HK-2 (cell line): ENCODE measurements at regions not wholly inside any gene's neighbourhood (a gene's known extent, or its start where the extent isn't known, plus 50 kb on each side); places are given as distances from the start of the nearest gene placed in this dataset.
A peak's percentile ranks its signal among the peaks of the same experiment; 100 is the strongest.
"Not testable (repeated sequence)": the region's sequence is repeated elsewhere in the genome, so short reads cannot be mapped to it uniquely, and the experiment has no call there.

ENCODE experiments used
- DNase-seq: peaks from one replicate; pipeline ENCODE4 v3.0.0-alpha.2; 2018; ENCODE audit not compliant: unreplicated experiment

DNA sequence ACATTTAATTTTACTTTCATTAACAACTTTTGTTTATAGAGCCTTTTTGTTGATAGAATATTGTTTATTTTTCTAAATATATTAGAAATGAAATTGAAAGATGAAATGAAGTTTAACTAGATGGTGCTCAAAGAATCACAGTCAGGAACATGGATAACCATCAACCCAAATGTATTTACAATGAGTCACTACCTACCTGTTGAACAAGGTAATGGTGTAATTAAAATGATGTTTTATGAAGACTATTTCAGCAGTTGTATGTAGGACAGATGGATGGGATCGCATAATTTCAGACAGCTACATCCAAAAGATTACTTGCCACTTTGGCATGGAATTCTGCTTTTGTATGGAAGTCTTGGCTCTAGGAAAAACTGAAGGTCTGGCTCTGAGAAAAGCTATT lies 403.6 kb upstream of the SLC10A2 start:
- no peak for DNase-seq

DNA sequence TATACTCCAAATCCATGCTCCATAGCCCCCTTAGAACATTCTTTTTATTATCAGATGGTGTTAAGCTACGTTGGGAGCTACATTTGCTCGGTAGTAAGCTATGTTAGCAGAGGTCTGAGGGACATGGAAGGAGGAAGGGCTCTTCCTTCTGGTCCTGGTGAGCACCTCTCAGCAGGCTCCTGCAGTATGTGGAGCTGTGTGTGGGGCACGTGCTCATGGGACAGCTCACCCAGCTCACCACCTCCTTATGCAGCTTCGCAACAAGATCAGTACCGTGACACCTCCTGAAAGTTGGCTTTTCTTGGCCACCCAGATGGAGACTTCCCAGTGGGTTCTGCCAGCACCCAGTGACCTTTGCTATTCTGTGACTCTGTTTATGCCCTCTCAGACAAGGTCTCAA lies 400.5 kb upstream of the SLC10A2 start:
- DNase-seq = no peak

DNA sequence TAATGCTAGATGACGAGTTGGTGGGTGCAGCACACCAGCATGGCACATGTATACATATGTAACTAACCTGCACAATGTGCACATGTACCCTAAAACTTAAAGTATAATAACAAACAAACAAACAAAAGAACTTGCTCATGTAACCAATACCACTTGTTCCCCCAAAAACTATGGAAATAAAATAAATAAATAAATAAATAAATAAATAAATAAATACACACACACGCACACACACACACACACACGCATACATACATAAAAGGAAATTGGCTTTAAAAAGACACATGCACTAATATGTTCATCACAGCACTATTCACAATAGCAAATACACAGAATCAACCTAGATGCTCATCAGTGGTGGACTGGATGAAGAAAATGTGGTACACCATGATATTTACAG lies 394.0 kb upstream of the SLC10A2 start:
- not testable (repeated sequence) for DNase-seq

DNA sequence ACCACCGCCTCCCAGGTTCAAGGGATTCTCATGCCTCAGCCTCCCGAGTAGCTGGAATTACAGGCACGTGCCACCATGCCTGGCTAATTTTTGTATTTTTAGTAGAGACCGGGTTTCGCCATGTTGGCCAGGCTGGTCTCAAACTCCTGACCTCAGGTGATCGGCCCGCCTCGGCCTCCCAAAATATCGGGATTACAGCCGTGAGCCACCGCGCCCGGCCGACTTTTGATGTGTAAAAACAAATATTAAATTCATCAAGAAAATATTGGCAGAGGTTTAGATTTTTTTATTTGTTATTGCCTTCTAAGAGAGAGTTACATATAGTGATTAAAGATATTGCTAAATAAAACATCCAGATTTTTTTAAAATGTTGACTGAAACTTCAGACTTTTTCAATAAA lies 390.8 kb upstream of the SLC10A2 start:
- DNase-seq = not testable (repeated sequence)

DNA sequence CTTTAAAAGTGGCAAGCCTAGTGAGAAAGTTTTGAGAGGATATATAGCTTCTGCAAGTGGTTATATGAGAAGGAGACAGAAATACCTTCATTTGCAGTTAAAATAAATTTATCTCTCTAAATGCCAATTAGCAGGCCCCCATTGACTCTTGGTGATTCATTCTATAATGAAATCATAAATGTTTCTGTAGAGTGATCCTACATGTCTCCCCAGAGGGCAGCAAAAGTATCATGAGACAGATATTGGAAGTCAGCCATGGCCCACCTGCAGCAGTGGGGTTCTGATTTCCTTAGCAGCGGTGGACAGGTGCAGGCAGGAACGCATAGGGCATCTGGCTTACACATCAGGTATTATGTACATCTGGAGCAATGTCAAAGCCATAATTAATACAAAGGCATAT lies 385.4 kb upstream of the SLC10A2 start:
- DNase-seq = no peak

DNA sequence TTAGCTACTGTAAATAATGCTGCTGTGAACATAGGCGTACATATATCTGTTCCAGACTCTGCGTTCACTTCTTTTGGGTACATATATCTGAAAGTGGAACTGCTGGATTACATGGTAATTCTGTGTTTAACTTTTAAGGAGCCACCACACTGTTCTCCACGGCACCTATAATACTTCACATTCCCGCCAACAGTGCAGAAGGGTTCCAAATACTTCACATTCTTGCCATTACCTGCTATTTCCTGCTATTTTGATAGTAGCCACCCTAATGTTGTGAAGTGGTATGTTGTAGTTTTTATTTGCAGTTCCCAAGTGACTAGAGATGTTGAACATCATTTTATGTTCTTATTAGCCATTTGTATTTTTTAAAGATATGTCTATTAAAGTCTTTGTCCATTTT lies 377.4 kb upstream of the SLC10A2 start:
- no peak for DNase-seq

DNA sequence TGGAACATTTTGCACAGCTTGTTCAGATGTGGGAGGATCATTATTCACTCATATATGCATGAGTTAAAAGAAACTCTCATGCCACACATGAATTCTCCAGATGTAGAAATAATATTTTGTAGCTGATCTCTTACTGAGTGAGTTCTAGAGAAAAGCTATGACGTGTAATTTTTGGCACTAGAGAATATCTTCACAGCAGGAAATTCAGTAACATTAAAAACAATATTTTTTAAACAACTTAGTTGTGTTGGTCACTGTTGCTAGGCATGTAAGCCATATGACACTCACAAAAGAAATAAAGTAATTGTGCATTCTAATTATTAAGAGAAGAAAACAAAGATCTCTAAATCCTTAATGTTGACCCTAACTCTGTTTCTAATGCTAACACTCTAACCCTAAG lies 371.4 kb upstream of the SLC10A2 start:
- no peak for DNase-seq

DNA sequence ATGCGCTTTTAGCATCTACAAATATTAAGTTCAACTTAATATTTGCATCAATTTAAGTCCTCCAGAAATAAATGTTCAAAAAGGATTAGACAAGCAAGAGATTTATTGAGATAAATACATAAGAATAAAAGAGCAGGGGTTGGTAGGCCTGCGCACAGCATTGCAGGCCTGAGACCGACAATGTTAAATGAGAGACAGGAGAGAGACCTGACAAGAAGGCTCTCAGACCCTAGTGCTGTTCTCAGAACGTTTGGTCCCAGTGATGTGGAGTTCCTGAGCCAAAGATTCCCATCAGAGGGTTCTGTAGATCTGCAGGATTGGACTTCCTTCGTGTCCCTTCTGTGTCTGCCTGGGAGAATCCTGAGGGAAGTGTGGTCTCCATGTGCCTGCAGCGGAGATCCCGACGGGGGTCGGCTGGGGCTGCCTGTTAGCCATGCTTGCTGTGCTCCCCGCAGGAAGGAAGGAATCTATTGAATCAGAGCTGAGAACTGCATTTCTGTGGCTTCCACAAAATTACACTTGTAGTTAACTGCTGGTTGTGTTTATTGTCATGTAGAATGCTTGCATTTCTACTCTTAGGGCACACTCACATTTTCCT lies 369.9 kb upstream of the SLC10A2 start:
- no peak for DNase-seq

DNA sequence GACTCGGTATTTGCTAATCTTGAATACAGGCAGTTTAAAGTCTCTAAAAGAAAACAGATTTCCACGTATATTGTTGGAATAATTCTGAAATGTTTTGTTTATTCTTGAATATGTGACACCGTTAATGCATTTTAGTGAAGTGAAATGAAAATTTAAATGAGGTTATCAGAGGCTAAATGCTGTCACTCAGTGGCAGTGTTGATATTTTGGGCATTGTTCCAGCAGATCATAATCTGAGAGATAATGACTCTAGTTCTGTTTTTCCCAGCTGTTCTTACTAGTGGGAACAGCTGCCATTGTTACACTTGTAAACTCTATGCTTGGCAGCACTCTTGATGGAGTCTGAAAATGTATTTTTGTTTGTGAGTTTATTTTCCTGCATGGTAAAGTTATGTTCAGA lies 365.6 kb upstream of the SLC10A2 start:
- DNase-seq = no peak

DNA sequence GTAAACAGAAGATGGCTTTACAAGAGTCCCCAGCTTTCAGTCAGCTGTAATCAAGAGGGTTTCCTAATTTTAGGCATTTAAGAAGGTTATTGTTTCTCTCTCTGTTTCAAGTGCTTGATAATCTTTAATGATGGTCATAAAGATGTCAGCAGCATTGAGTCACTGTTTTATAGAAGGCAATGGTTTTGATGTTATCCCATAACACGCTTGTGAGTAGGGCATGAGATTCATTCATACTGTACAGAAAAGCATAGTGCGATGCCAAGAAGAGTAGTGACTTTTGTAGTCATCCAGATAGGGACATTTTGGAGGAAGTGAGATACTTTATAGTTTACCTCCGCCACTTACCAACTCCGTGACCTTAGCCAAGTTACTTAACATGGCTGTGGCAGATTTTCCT lies 364.2 kb upstream of the SLC10A2 start:
- no peak for DNase-seq

DNA sequence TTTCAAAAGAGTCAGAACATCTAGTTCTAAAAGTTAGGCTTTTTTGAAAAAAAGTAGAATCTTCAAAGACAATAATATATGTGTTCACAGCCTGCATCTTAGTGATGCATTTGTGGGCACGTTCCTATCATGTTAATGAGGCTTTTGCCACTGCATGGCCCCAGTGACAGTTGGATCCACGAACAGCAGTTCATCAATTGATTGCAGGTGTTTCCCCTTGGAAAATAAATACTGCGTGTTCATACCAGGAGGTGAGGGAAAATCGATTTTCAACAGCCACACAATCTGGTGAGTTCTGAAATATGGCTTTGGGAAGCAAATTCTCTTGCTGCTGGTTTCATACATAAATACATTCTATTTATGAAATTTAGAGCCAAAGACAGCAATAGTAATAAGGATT lies 343.8 kb upstream of the SLC10A2 start:
- DNase-seq = no peak

DNA sequence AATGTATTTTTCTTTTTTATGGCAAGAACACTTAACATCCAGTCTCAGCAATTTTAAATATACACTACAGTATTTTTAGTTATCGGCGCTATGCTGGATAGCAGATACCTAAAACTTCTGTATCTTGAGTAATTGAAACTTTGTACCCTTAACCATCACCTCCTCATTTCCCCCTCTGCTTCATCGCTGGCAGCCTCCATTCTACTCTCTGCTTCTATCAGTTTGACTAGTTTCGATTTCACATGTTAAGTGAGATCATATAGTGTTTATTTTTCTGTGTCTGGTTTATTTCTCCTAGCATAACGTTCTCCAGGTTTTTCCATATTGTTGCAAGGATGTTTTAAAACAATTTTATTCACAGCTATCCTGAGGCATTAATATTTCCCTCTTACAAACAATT lies 340.8 kb upstream of the SLC10A2 start:
- DNase-seq = no peak

DNA sequence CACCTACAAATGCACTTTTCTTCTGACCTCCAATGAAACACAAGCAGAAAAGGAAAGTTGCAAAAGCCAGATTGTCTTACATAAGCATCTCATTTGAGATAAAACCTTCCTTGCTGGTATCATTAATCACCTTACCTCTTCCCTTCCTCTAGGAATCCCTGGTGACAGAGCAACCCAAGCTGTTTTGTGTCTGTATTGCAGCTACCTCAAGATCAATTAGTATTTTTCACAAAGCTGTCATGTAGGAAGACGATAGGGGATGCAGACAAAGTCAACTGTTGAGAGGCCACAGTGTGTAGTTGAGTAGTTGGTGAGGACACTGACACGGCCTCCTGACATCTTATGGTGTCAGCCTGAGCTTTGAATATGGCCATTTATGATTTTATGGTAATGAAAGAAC lies 339.1 kb upstream of the SLC10A2 start:
- no peak for DNase-seq

DNA sequence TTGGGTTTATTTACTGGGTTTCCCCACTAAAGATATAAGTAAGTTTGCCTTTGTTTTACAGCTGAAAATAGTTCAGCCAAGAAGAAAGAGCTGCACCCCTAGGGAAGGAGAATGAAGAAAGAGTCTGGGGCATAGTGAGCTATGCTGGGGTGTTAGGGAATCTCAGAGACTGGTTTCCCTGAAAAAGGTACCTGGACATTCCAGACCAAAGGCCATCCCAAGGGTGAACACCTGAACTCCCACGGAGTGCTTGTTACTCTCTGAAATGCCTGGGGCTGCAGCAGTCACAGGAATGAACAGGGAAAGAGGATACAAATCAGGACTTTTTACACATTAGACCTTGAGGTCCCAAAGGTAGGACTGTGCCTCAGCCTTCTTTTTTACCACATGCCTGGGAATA lies 337.6 kb upstream of the SLC10A2 start:
- no peak for DNase-seq

DNA sequence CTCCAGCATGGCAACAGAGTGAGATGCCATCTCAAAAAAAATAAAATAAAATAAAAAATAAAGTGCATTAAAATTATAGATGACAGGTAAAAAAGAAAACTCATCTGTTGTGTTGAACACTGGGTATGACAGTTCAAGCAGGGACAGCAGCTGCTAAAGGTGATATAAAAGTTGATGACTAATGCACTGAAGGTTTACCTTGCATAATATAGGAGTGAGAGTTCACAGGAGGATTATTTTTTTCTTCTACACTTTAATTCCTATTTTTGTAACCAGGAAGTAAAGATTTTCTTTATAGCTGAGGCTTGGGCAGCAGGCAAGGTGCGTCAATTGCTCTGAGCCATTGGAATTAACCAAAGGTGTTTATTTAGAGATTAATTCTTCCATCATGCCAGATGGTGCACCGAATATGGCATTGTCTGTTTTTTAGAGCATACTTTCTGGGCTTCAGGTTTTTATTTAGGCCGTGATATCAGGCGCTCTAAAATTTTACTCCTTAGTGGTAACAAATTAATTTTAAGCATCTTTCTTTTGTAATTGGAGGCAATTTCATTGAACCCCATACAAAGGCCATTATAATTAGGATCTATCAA lies 337.0 kb upstream of the SLC10A2 start:
- no peak for DNase-seq

DNA sequence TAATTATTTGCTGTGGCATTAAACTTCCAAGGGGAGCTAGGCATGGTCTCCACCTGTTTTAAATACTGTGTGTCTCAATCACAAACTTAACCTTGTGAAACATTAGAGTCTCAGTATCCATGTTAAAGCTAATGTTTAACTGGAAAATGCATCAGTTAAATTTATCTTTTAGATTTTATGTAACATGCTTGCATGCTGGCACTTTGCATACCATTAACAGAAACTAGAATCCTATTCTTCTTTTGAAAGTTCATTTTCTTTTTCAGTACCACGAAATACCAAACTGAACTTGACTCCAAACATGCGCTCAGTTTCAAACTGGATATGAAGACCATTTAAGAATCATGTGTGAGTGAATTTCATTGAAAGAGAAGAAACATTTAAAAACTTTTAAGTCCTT lies 328.9 kb upstream of the SLC10A2 start:
- no peak for DNase-seq

DNA sequence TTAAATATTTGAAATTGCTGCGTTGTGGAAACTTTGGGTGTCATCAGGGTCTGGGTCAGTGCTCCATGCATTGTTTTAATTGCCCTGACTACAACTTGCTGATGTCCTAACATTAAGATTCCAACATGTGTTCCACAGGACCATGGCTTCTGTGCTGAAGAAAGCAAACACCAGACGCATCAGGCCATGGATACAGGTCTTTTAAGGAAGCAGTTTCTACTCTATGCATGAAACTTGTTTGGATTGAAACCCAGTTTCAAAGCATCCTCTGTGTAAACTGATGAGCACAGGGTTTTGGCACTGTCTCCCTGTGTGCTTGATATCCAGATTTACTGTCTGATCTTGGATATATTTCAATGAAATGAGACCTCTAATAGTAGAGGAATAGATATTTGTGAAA lies 328.4 kb upstream of the SLC10A2 start:
- no peak for DNase-seq

DNA sequence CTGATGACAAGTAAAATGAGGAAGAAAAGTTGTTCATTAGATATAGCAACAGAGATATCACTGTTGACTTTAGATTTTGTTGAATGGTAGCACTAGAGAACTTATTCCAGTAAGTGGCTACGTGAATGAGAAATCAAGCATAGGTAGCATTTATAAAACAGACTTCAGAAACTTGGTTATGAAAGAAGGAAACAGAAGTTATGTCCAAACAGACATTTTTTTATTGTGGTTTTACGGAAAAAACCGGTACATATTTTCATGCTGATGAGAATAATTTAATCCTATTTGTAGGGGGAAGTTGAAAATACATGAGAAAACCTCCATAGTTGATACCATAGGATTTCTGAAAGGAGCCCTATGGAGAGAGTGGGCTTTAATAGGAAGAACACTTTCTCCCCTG lies 325.7 kb upstream of the SLC10A2 start:
- no peak for DNase-seq

DNA sequence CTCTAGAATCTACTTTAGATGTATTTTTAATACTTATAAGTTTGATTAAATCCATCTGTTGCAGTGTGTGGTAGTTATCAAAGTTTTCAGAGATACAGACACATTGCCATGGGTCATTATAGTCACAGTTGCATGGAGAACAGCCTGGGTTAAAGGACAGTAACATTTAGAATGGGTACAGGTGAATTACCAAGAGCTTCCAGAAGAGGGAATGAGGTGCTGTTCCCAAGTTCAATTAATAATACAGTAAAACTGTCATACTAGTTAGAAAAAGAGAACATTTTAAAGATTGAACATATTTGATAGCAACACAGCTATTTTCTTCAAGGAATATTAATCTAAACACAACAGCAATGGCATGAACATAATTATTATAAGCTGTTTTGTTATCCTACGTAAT lies 322.6 kb upstream of the SLC10A2 start:
- no peak for DNase-seq

DNA sequence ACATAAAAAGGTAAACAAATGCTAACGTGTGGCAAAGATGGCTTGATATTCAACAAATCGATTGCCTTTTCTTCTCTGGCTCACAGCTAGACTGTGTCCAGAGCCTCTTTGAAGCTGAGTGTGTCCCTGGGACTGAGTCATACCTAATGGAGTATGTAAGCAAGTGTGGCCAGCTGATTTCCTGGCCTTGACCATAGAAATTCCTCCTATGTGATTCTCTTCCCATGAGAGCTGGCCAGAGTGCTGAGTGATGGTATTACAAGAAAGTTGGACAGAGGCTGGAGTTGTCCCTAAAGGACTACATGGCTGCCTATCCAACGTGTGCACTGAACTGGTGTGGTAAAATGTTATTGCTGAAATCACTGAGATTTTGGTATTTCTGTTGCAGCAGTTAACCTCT lies 320.1 kb upstream of the SLC10A2 start:
- peak; percentile 12 for DNase-seq

DNA sequence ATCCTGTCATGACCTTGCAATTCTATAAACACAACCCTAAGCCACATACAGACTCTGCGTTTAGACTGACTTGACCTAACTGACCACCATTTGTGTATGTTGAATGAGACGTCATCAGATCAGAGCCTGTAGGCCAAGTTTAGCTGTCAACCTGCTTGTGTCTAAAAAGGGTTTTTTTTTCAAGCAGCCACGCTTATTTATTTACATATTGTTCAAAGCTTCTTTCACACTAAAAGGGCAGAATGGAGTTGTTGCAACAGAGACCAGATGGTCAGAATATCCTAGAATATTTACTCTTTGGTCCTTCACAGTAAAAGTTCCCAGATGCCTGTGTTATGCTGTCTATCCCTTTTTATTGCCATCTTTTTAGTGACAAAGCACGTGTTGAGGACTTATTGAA lies 307.7 kb upstream of the SLC10A2 start:
- DNase-seq = no peak

DNA sequence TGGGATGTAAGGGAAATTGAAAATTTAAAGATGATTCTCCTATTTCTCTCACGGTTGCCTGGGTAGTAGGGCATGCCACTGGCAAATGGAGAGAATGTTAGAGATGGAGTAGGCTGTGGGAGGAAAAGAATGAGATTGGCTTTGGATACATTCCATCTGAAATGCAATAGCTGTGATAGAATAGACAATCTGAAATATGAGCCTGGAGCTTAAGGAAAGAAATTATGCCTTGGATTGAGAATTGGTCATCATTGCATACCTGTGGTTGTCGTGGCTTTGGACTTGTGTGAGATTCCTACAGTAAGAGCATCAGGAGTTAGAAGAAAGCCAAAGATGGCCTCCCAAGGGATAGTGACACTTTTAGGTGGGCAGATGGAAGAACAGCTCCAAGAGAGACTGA lies 305.1 kb upstream of the SLC10A2 start:
- DNase-seq = no peak

DNA sequence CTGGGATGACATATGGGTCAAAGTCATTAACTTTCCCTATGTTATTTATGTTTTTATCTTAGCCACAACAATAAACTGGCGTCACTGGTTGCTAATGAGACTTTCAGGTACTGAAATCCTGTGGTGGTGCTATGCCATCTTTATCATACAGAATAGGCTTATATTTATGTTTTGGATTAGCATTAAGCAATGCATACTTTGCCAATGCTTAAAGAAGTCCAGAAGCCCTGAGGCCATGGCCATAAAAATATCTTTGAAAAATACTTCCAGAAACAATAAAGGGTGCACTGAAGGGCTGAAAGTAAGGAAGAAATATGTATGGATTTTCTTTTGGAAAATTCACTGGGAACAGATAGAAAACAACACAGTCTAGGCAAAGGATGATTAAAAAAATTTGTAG lies 304.6 kb upstream of the SLC10A2 start:
- no peak for DNase-seq

DNA sequence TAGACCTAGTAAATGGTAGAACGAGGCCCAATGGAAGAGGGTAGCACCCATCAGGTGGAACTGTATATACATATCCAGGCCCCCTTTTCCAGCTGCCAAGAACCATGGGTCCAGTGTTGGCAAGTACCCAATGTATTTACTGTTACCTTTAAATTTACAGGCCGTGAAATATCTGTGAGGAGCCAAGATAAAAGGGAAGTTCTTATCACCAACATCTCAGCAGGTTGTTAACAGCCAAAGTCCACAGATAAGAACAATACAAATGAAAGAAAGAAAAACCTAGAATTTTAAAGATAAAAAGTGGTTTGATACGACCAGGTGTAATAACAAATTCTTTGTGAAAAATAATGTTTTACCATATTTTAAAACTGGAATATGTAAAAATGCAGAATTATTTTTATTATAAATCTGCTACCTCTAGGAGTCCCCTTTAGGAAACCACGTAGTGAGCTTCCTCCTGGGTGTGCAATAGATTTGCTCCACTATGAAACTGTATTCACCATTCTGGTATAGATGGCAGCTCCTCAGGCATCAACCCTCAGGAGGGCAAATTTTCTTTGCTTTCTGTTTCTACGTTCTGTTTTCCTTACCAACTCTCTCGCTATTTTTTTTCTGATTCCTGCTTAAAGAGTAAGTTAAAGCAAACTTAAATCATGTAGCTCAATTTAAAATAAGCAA lies 292.2 kb upstream of the SLC10A2 start:
- DNase-seq = no peak
